GM12878 (cell line): ENCODE measurements at regions not wholly inside any gene's neighbourhood (a gene's known extent, or its start where the extent isn't known, plus 50 kb on each side); places are given as distances from the start of the nearest gene placed in this dataset.

Experiments used
- ATAC-seq: fragments of 200-7000 bp; cut with Tn5 transposase; 3 replicates; pipeline ENCODE4 v1.9.1; 2020; ENCODE audit warnings: mild to moderate bottlenecking, moderate library complexity
- BruUV-seq: library from RNA; stranded (reverse); fragments of 400-500 nt; replicated peaks from 2 replicates; lab custom pipeline; 2021; lab: Mats Ljungman, UMichigan
- CTCF ChIA-PET: fragments of 300-600 bp; sonication (Branson Sonifier 250); formaldehyde crosslinking; extraction: SDS; loops from one replicate; lab custom pipeline; 2021; ENCODE audit warnings: inconsistent platforms; lab: Yijun Ruan, JAX
- POLR2A ChIA-PET: fragments of 350-600 bp; formaldehyde crosslinking; extraction: SDS; loops from one replicate; lab custom pipeline; 2021; ENCODE audit warnings: inconsistent platforms; lab: Charles Lee
- RAD21 ChIA-PET: fragments of 300-600 bp; sonication (Branson Sonifier 250); formaldehyde crosslinking; loops from one replicate; lab custom pipeline; 2023; ENCODE audit warnings: antibody characterized with exemption; ENCODE audit not compliant: unreplicated experiment; lab: Charles Lee
- SMC1A ChIA-PET: fragments of 300-600 bp; sonication (Branson Sonifier 250); formaldehyde crosslinking; loops from one replicate; lab custom pipeline; 2023; ENCODE audit not compliant: unreplicated experiment, uncharacterized antibody; lab: Charles Lee
- DNase-seq: peaks from one replicate; pipeline ENCODE4 v3.0.0-alpha.2; 2011; ENCODE audit warnings: low read depth, low spot score
- FAIRE-seq: peaks from 3 replicates; lab custom pipeline; 2011; peaks lifted over from hg19 to GRCh38; lab: Jason Lieb, UNC
- H2AFZ ChIP-seq: 2 replicates; pipeline ENCODE4 v1.6.0; 2011; ENCODE audit warnings: low read depth, low read length, control low read depth; ENCODE audit not compliant: control insufficient read depth
- H3K27ac ChIP-seq: 2 replicates; pipeline ENCODE4 v1.5.1; 2011; ENCODE audit warnings: control low read depth; ENCODE audit not compliant: control insufficient read depth, insufficient read depth
- H3K27me3 ChIP-seq, 2 experiments: replicated peaks in 1 of 2; 2 replicates each; pipeline versions ENCODE4 v1.6.0 to v1.6.1; 2011; ENCODE audit warnings: low read length in 1 of 2; ENCODE audit not compliant: control insufficient read depth in 2 of 2, insufficient read depth in 2 of 2
- H3K36me3 ChIP-seq, 2 experiments: 2 replicates each; pipeline ENCODE4 v1.5.1; 2011; ENCODE audit warnings: low read length in 1 of 2; ENCODE audit not compliant: control insufficient read depth in 2 of 2, insufficient read depth in 2 of 2
- H3K4me1 ChIP-seq: 2 replicates; pipeline ENCODE4 v1.6.1; 2011; ENCODE audit warnings: mild to moderate bottlenecking, low read length, moderate library complexity, mixed read lengths; ENCODE audit not compliant: control insufficient read depth, insufficient read depth
- H3K4me2 ChIP-seq: 2 replicates; pipeline ENCODE4 v1.6.0; 2011; ENCODE audit warnings: control low read depth; ENCODE audit not compliant: control insufficient read depth, insufficient read depth
- H3K4me3 ChIP-seq: fragments of 200-600 bp; sonication (generic); 2 replicates; pipeline ENCODE4 v1.5.1; 2016
- H3K79me2 ChIP-seq: 2 replicates; pipeline ENCODE4 v1.6.0; 2011; ENCODE audit warnings: low read length; ENCODE audit not compliant: control insufficient read depth, insufficient read depth
- H3K9ac ChIP-seq: 2 replicates; pipeline ENCODE4 v1.8.0; 2011; ENCODE audit warnings: low read length, control low read depth, mixed read lengths; ENCODE audit not compliant: control insufficient read depth, insufficient read depth
- H3K9me3 ChIP-seq: replicated peaks from 3 replicates; pipeline ENCODE4 v1.5.1; 2011; ENCODE audit warnings: mild to moderate bottlenecking, low read length; ENCODE audit not compliant: control insufficient read depth, insufficient read depth
- H4K20me1 ChIP-seq: 2 replicates; pipeline ENCODE4 v1.6.0; 2011; ENCODE audit not compliant: control insufficient read depth, insufficient read depth
- ATF2 ChIP-seq: IDR thresholded peaks from 2 replicates; pipeline ENCODE4 v1.6.1; 2012; ENCODE audit warnings: low read length, inconsistent platforms
- BCL3 ChIP-seq: IDR thresholded peaks from 2 replicates; pipeline ENCODE4 v1.6.1; 2011; ENCODE audit warnings: borderline replicate concordance, low read depth, mild to moderate bottlenecking, moderate library complexity, low read length; ENCODE audit not compliant: insufficient read depth, poor library complexity, severe bottlenecking
- BRCA1 ChIP-seq: IDR thresholded peaks from 2 replicates; pipeline ENCODE4 v1.6.1; 2011; ENCODE audit warnings: low read depth, low read length, improper control_type of control experiment
- GATAD2B ChIP-seq: fragments of 450-650 bp; conservative IDR thresholded peaks from 2 replicates; pipeline ENCODE4 v1.6.1; 2017; ENCODE audit warnings: low read depth, mild to moderate bottlenecking, moderate library complexity
- MEF2B ChIP-seq: fragments of 450-650 bp; IDR thresholded peaks from 2 replicates; pipeline ENCODE4 v1.6.1; 2018; ENCODE audit warnings: mild to moderate bottlenecking, moderate library complexity; ENCODE audit not compliant: partially characterized antibody, poor library complexity, severe bottlenecking
- NKRF ChIP-seq: fragments of 450-650 bp; conservative IDR thresholded peaks from 2 replicates; pipeline ENCODE4 v1.6.1; 2017; ENCODE audit warnings: mild to moderate bottlenecking, moderate library complexity
- SPI1 ChIP-seq: IDR thresholded peaks from 2 replicates; pipeline ENCODE4 v1.6.1; 2011; ENCODE audit warnings: low read depth, mild to moderate bottlenecking, low read length, moderate library complexity, borderline replicate concordance; ENCODE audit not compliant: insufficient read depth
- TBL1XR1 ChIP-seq: IDR thresholded peaks from 2 replicates; pipeline ENCODE4 v1.6.1; 2012; ENCODE audit warnings: low read depth, low read length, improper control_type of control experiment
- ZNF622 ChIP-seq: fragments of 450-650 bp; IDR thresholded peaks from 2 replicates; pipeline ENCODE4 v1.6.1; 2017; ENCODE audit warnings: mild to moderate bottlenecking, inconsistent platforms
- WGBS: methylation state at CpG from one replicate; pipeline ENCODE4 v1.1.6; 2016; ENCODE audit warnings: low lambda C conversion rate; ENCODE audit not compliant: insufficient replicate concordance, insufficient coverage; ENCODE audit errors: missing lambda C conversion rate; 5-methylcytosine and 5-hydroxymethylcytosine counted together
- in situ Hi-C: fragments of 300-500 bp; cut with MboI; formaldehyde crosslinking; loops from 9 replicates; pipeline ENCODE4 v1.14.3; 2018; ENCODE audit warnings: mixed read lengths
- intact Hi-C: fragments of 100-400 bp; cut with micrococcal nuclease; formaldehyde crosslinking; loops from one replicate; pipeline ENCODE4 v1.14.2; 2022; ENCODE audit not compliant: unreplicated experiment
- TF ChIP-seq, protein P1 (sequence below): IDR thresholded peaks from 2 replicates; pipeline ENCODE4 v1.6.1; 2011; ENCODE audit warnings: borderline replicate concordance, low read depth, mild to moderate bottlenecking, moderate library complexity, mixed read lengths, low read length; ENCODE audit not compliant: insufficient read depth; ENCODE audit errors: extremely low read length
- TF ChIP-seq, protein P2 (sequence below): fragments of 450-650 bp; IDR thresholded peaks from 2 replicates; pipeline ENCODE4 v1.6.1; 2014; ENCODE audit warnings: mild to moderate bottlenecking

GRCh38 chrX:39703307-39703706, 394.5 kb downstream of the BCOR start:
- ChIA-PET POLR2A (interaction anchor here (0.7 kb wide), 1 partner anchor 522 kb away, joined by 5 read pairs; no protein-coding TSS in a partner anchor), CTCF (interaction anchor here (0.6 kb wide), 1 partner anchor 1973 kb away, joined by 5 read pairs; no protein-coding TSS in a partner anchor), SMC1A (no interaction called here), RAD21 (no interaction called here)
- H3K27ac ChIP-seq, result no peak overlapping the region
- DNase-seq (no peak), FAIRE-seq (no peak), ATAC-seq (no peak)
- 32% methylated on average over 3 of the region's 3 CpGs for WGBS
- H3K79me2 ChIP-seq, result no peaks in the 10 kb centered on the region
- H3K9me3 ChIP-seq, result no peaks in the 10 kb centered on the region; the same call in 2 of the 3 replicates
- no peaks in the 10 kb centered on the region for H3K4me1 ChIP-seq
- no peak overlapping the region for H3K4me2 ChIP-seq
- BruUV-seq, result no TSS peak
- H2AFZ ChIP-seq, result no peak overlapping the region
- no peaks in the 10 kb centered on the region for H3K27me3 ChIP-seq
- in situ Hi-C loops (no loop called here), intact Hi-C loops (no loop called here)
- H4K20me1 ChIP-seq, result no peaks in the 10 kb centered on the region
- no peaks in the 10 kb centered on the region for H3K36me3 ChIP-seq
- no peak overlapping the region for H3K9ac ChIP-seq
- H3K4me3 ChIP-seq, result no peak overlapping the region
- TF ChIP-seq ATF2, result no peak
- TF ChIP-seq, protein P1, sequence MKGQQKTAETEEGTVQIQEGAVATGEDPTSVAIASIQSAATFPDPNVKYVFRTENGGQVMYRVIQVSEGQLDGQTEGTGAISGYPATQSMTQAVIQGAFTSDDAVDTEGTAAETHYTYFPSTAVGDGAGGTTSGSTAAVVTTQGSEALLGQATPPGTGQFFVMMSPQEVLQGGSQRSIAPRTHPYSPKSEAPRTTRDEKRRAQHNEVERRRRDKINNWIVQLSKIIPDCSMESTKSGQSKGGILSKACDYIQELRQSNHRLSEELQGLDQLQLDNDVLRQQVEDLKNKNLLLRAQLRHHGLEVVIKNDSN, result no peak
- no peak for TF ChIP-seq BCL3
- no peak for TF ChIP-seq TBL1XR1
- no peak for TF ChIP-seq ZNF622
- TF ChIP-seq, protein P2, sequence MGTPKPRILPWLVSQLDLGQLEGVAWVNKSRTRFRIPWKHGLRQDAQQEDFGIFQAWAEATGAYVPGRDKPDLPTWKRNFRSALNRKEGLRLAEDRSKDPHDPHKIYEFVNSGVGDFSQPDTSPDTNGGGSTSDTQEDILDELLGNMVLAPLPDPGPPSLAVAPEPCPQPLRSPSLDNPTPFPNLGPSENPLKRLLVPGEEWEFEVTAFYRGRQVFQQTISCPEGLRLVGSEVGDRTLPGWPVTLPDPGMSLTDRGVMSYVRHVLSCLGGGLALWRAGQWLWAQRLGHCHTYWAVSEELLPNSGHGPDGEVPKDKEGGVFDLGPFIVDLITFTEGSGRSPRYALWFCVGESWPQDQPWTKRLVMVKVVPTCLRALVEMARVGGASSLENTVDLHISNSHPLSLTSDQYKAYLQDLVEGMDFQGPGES, result no peak
- TF ChIP-seq MEF2B, result no peak
- no peak for TF ChIP-seq NKRF
- no peak for TF ChIP-seq GATAD2B
- TF ChIP-seq SPI1, result no peak
- no peak for TF ChIP-seq BRCA1
